AG04450 (cell line): ENCODE measurements at regions not wholly inside any gene's neighbourhood (a gene's known extent, or its start where the extent isn't known, plus 50 kb on each side); places are given as distances from the start of the nearest gene placed in this dataset.
"Not testable (repeated sequence)": the region's sequence is repeated elsewhere in the genome, so short reads cannot be mapped to it uniquely, and the experiment has no call there.

ENCODE experiments used
- CTCF ChIA-PET: fragments of 300-600, 350-600 bp; formaldehyde crosslinking; extraction: SDS; loops from one replicate; lab custom pipeline; 2022; ENCODE audit warnings: antibody characterized with exemption, inconsistent platforms; lab: Charles Lee
- POLR2A ChIA-PET: fragments of 350-600 bp; formaldehyde crosslinking; extraction: SDS; loops from one replicate; lab custom pipeline; 2021; ENCODE audit warnings: antibody characterized with exemption, inconsistent platforms; lab: Yijun Ruan, JAX
- DNase-seq: peaks from one replicate; pipeline ENCODE4 v3.0.0-alpha.2; 2011; ENCODE audit warnings: low read depth, low spot score
- H3K27ac ChIP-seq: one replicate; pipeline ENCODE4 v1.5.1; 2012; ENCODE audit warnings: low read depth, low read length, control low read depth
- H3K27me3 ChIP-seq: one replicate; pipeline ENCODE4 v1.6.0; 2012; ENCODE audit warnings: low read length; ENCODE audit not compliant: control insufficient read depth, insufficient read depth
- H3K4me3 ChIP-seq: 2 replicates; pipeline ENCODE4 v1.5.1; 2011; ENCODE audit warnings: mild to moderate bottlenecking, low read depth, low read length, control low read depth
- H3K9me3 ChIP-seq: 2 replicates; pipeline ENCODE4 v1.5.1; 2012; ENCODE audit warnings: low read length; ENCODE audit not compliant: control insufficient read depth, insufficient read depth
- TF ChIP-seq, protein P1 (sequence below): IDR thresholded peaks from 2 replicates; pipeline ENCODE4 v1.5.1; 2011; ENCODE audit warnings: low read depth, low read length, control low read depth, inconsistent platforms

DNA sequence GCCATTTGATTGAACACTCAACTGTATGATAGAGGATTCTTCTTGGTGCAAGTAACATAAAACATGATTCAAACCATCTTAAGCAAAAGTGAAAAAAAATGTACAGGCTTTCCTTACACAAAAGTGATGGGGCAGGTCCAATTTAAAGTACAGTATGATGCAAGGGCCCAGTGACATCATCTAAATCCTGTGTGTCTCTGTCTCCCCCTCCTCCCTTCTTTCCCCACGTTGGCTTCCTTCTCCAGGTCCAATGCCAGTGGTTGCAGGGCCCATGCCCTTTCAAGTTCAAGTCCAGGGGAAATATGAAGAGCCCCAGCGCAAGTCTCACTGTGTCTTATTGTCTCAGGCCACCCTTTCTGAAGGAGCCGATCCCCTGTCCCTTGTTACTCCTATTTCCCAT lies 332.3 kb downstream of the SHQ1 start:
- no peaks in the 10 kb centered on the region for H3K9me3 ChIP-seq
- no peak for DNase-seq
- ChIA-PET CTCF (no interaction called here), POLR2A (no interaction called here)
- no peak overlapping the region for H3K27ac ChIP-seq
- TF ChIP-seq, protein P1, sequence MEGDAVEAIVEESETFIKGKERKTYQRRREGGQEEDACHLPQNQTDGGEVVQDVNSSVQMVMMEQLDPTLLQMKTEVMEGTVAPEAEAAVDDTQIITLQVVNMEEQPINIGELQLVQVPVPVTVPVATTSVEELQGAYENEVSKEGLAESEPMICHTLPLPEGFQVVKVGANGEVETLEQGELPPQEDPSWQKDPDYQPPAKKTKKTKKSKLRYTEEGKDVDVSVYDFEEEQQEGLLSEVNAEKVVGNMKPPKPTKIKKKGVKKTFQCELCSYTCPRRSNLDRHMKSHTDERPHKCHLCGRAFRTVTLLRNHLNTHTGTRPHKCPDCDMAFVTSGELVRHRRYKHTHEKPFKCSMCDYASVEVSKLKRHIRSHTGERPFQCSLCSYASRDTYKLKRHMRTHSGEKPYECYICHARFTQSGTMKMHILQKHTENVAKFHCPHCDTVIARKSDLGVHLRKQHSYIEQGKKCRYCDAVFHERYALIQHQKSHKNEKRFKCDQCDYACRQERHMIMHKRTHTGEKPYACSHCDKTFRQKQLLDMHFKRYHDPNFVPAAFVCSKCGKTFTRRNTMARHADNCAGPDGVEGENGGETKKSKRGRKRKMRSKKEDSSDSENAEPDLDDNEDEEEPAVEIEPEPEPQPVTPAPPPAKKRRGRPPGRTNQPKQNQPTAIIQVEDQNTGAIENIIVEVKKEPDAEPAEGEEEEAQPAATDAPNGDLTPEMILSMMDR: no peak
- H3K4me3 ChIP-seq: no peak overlapping the region
- H3K27me3 ChIP-seq: peaks cover 4% of the 10 kb centered on the region

DNA sequence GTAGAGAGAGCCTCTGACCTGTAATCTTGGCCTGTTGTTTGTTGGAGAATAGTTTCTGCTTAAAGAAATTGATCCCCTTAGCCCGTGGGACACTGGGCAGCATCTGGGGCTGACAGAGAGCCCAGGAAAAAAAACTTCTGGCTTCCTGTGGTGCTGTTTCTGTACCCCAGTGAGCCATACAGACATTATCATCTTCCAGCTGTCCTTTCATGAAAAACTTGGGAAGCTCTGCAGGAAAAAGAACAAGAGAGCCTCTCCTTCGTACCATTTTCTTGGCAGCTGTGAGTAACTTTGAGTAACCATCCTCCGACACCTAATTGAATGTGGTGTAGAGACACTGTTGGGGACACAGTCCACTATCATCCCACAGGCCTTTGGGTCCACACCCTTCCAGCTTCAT lies 333.0 kb downstream of the SHQ1 start:
- H3K27ac ChIP-seq: no peak overlapping the region
- H3K4me3 ChIP-seq: no peak overlapping the region
- H3K9me3 ChIP-seq: no peaks in the 10 kb centered on the region
- TF ChIP-seq, protein P1: no peak
- peaks cover 4% of the 10 kb centered on the region for H3K27me3 ChIP-seq
- no peak for DNase-seq
- ChIA-PET POLR2A (no interaction called here), CTCF (no interaction called here)

DNA sequence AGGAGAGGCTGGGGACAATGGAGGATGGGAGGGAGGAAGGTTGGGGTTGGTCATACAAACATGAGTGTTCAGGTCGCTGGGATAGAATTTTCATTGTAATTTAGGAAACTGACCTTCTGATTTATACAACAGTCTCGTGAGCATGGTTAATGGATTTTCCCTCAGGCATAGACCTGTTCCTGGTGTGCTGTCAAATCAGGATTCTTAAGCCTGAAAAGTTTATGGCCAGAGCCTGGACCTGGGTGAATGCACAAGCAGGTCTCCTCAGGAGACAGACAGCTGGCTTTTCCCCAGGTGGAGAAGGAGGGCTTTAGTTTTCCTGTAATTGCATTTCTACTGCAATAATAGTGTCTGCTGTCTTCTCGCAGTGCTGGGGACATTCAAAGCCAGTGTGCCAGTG lies 338.0 kb downstream of the SHQ1 start:
- Histone ChIP-seq H3K9me3 (no peaks in the 10 kb centered on the region), H3K4me3 (no peak overlapping the region), H3K27me3 (peaks cover 14% of the 10 kb centered on the region), H3K27ac (no peak overlapping the region)
- CTCF ChIA-PET: no interaction called here
- TF ChIP-seq, protein P1: no peak
- DNase-seq: no peak
- POLR2A ChIA-PET: no interaction called here

DNA sequence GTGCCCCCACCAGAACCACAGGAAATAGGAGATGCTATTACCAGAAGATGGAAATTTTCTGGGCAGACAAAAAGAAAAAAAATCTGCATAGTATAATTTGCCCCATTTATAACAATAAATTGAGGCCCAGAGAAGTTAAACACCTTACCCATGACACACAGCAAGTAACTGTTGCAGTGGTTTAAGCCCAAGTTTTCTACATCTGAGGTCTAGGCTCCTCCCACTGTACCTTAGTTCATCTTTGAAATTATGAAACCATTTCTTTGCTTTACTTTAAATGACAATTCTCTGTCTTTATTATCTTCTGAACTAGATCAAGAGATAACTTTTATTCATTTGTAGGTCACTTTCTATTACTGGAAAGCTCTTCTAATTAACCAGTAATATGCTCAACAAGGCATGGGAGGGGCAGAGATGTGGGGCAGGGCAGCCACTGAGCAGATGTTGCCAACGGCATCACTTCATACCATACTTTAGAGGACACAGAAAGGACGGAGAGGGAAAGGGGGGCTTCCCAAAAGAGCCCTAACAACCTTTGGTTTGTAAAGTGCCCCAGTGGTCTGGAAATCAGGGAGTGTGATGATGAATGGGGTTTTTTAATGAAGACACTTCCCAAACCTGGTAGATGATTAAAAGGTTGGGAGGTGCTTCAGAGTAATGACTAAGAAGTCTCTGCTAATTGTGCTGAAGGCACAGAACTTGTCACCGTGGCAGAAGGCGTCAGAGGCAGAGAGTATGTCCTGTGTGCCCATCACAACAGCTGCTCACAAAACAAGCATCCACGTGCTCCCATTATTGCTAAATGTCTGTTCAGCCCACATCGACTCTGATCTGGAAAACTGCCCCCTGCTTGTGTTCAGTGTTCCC lies 342.5 kb downstream of the SHQ1 start:
- ChIA-PET POLR2A (no interaction called here), CTCF (no interaction called here)
- no peaks in the 10 kb centered on the region for H3K9me3 ChIP-seq
- peaks cover 37% of the 10 kb centered on the region for H3K27me3 ChIP-seq
- H3K4me3 ChIP-seq: no peak overlapping the region
- no peak overlapping the region for H3K27ac ChIP-seq
- TF ChIP-seq, protein P1: no peak
- no peak for DNase-seq

DNA sequence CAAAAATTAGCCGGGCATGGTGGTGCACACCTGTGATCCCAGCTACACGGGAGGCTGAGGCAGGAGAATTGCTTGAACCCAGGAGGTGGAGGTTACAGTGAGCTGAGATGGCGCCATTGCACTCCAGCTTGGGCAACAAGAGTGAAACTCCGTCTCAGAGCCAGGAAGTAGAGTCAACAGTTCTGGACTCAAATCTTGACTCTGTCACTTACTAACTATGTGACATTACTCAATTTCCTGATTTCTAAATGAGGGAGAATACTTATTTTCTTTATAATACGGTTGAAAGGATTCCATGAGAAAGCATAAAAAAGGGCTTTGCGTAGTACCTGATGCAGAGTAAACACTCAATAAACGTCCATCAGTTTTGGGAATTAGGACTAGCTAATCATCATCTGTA lies 350.7 kb downstream of the SHQ1 start:
- H3K27me3 ChIP-seq: peaks cover 18% of the 10 kb centered on the region
- DNase-seq, H3K4me3 ChIP-seq, POLR2A ChIA-PET, H3K9me3 ChIP-seq, H3K27ac ChIP-seq, CTCF ChIA-PET: not testable (repeated sequence)
